RWPE1 (cell line): ENCODE measurements at regions not wholly inside any gene's neighbourhood (a gene's known extent, or its start where the extent isn't known, plus 50 kb on each side); places are given as distances from the start of the nearest gene placed in this dataset.
"Not testable (repeated sequence)": the region's sequence is repeated elsewhere in the genome, so short reads cannot be mapped to it uniquely, and the experiment has no call there.

Experiments
- CTCF ChIA-PET: fragments of 350-600 bp; sonication (Branson Sonifier 250); formaldehyde crosslinking; extraction: SDS; loops from one replicate; lab custom pipeline; 2021; lab: Yijun Ruan, JAX
- POLR2A ChIA-PET: fragments of 400-600 bp; formaldehyde crosslinking; extraction: SDS; loops from one replicate; lab custom pipeline; 2020; ENCODE audit warnings: antibody characterized with exemption; ENCODE audit not compliant: low non-redundant PET; lab: Yijun Ruan, JAX
- DNase-seq: peaks from one replicate; pipeline ENCODE4 v3.0.0; 2012; ENCODE audit warnings: low spot score
- H3K27ac ChIP-seq: fragments of 450-650 bp; 2 replicates; pipeline ENCODE4 v1.5.1; 2017
- TF ChIP-seq, protein P1 (sequence below): fragments of 450-650 bp; conservative IDR thresholded peaks from 2 replicates; pipeline ENCODE4 v1.5.1; 2017; ENCODE audit warnings: low read depth, mild to moderate bottlenecking

DNA sequence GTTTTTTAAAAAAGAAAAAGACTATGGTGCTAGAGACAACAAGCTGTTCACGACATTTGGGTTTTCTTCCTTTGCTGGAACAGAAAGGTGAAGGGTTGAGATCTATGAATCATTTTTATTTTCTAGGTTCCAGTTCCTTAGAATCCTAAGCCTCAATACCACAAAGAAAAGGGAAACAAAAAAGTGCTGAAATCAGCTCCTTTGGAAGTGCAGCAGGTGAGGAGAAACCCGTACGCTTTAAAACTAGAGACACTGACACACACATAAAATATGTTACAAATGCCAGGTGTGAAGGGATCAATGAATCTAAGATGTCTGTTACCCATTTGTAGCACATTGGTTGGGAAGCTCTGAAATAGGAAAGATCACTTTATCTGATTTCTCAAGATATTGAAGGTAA is 125.2 kb downstream of the AREG start:
- TF ChIP-seq, protein P1, sequence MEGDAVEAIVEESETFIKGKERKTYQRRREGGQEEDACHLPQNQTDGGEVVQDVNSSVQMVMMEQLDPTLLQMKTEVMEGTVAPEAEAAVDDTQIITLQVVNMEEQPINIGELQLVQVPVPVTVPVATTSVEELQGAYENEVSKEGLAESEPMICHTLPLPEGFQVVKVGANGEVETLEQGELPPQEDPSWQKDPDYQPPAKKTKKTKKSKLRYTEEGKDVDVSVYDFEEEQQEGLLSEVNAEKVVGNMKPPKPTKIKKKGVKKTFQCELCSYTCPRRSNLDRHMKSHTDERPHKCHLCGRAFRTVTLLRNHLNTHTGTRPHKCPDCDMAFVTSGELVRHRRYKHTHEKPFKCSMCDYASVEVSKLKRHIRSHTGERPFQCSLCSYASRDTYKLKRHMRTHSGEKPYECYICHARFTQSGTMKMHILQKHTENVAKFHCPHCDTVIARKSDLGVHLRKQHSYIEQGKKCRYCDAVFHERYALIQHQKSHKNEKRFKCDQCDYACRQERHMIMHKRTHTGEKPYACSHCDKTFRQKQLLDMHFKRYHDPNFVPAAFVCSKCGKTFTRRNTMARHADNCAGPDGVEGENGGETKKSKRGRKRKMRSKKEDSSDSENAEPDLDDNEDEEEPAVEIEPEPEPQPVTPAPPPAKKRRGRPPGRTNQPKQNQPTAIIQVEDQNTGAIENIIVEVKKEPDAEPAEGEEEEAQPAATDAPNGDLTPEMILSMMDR: no peak
- no peak overlapping the region for H3K27ac ChIP-seq
- ChIA-PET CTCF (no interaction called here), POLR2A (no interaction called here)
- no peak for DNase-seq

DNA sequence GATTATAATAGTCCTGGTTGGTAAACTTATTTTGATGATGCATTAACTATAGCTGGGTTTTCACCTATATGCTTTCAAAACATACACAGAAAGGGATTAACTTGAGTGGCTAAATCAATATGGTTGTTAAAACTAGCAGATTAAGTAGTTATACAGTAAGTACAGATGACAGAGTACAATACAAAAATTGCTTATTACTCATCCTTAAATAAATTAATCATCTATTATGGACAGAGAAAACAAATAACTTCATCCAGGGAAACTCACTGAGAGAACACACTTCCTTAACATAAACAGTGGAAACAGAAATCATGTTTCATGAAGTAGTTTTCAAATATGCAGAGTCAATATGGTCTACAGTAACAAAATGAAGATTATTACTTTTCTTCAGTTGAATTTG is 133.4 kb downstream of the AREG start:
- CTCF ChIA-PET: interaction anchor here (0.6 to 0.7 kb wide), 2 partner anchors 106 to 202 kb away, joined by 3 read pairs; no protein-coding TSS in a partner anchor
- TF ChIP-seq, protein P1: no peak
- no peak overlapping the region for H3K27ac ChIP-seq
- DNase-seq: no peak
- POLR2A ChIA-PET: no interaction called here

DNA sequence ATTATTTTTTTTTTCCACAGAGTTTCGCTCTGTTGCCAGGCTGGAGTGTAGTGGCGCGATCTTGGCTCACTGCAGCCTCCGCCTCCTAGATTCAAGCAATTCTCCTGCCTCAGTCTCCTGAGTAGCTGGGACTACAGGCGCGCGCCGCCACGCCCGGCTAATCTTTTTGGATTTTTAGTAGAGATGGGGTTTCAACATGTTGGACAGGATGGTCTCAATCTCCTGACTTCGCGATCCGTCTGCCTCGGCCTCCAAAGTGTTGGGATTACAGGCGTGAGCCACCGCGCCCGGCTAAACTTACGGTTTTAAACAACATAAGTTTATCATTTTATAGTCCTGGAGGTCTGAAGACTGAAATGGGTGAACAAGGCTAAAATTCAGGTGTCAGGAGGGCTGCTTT is 133.9 kb downstream of the AREG start:
- POLR2A ChIA-PET, H3K27ac ChIP-seq, DNase-seq: not testable (repeated sequence)
- CTCF ChIA-PET: interaction anchor here (0.6 to 1.0 kb wide), 2 partner anchors 96 to 203 kb away, joined by 3 to 5 read pairs; no protein-coding TSS in a partner anchor

DNA sequence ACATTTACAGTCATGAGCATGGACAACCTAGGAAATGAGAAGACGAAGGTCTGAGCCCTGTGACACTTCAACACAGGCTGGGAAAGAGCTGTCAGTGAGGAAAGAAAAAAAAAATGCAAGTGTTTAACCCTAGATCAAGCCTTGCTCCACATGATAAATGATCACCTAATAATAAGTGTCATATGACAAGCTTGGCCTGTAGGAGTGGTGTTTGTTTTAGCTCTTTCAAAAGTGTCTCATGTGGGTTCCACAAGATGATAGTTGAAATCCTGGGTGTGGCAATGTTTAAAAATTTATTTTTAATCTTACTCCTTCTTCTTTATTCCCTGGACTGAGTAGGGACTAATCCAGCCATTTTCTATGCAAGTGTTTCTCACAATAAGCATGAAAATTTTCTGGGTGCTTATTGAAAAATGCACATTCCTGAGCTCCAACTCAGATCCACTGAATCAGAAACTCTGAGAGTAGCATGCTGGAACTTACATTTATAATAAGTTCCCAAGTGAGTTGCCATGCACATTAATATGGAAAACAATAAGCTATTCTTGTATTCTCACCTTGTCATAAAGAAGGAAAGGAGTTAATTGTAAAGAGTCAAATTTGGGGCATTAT is 138.3 kb downstream of the AREG start:
- no peak for DNase-seq
- TF ChIP-seq, protein P1: no peak
- ChIA-PET POLR2A (no interaction called here), CTCF (interaction anchor here (0.8 kb wide), 1 partner anchor 80 kb away, joined by 4 read pairs; no protein-coding TSS in a partner anchor)
- no peak overlapping the region for H3K27ac ChIP-seq

DNA sequence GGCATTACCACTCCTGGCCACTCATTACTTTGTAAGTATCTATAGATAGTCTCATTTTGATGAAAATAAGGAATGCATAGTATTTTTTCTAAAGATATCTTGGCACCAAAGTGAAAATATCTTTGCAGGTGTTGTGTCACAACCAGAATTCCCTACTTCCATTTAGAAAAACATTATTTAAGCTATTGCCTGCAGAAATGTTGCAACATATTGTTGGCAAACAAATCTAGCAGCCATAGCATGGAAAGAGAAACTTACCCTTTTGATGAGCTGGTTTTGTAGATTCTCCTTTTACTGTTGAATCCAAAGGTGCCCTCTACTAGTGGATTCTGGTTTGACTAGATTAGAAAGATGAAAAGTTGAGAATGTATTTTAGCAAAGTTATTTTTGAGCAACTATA is 138.8 kb downstream of the AREG start:
- POLR2A ChIA-PET: no interaction called here
- CTCF ChIA-PET: interaction anchor here (0.8 kb wide), 1 partner anchor 80 kb away, joined by 4 read pairs; no protein-coding TSS in a partner anchor
- DNase-seq: no peak
- H3K27ac ChIP-seq: no peak overlapping the region
- TF ChIP-seq, protein P1: no peak

DNA sequence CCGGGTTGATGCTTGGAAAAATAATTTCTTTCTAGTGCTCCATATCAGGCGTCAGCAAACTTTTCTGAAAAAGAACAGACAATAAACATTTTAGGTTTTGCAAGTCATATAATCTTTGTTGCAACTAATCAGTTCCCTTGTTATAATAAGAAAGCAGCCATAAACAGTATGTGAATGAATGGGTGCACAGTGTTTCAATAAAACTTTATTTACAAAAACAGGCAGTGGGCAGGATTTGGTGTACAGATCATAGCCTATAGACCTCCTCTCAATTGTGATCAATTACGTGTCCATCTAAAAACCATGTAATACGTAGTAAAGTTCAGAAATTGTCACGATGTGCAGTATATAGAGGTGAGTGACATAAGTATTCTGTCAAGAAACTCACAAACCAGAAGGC is 143.4 kb downstream of the AREG start:
- DNase-seq: no peak
- CTCF ChIA-PET: no interaction called here
- no peak overlapping the region for H3K27ac ChIP-seq
- TF ChIP-seq, protein P1: no peak
- POLR2A ChIA-PET: no interaction called here

DNA sequence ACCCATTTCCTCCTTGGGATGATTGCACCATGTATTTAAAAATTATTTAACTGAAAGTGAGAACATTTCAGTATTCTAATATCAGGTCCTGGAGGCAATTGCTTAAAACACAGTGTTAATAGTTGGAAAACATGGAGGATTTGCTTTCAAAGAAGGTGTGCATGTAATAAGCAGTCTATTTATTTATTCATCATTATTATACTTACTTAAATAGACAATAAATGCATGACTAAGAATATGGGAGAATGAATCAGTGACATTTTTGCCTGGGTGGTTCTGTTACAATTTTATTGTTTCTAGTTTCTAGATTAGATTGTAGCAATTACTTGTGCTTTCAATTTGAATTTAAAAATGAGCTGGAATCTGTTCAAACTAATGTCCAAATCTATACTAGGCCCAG is 145.5 kb downstream of the AREG start:
- ChIA-PET POLR2A (no interaction called here), CTCF (interaction anchor here (0.6 kb wide), 1 partner anchor 86 kb away, joined by 3 read pairs; no protein-coding TSS in a partner anchor)
- H3K27ac ChIP-seq: no peak overlapping the region
- TF ChIP-seq, protein P1: no peak
- DNase-seq: no peak
